NCI-H524 (cell line): ENCODE measurements at regions not wholly inside any gene's neighbourhood (a gene's known extent, or its start where the extent isn't known, plus 50 kb on each side); places are given as distances from the start of the nearest gene placed in this dataset.

Experiments used
- DNase-seq, 2 experiments: peaks; one replicate each; lab custom pipeline; 2025; lab: John Stamatoyannopoulos, UW

DNA sequence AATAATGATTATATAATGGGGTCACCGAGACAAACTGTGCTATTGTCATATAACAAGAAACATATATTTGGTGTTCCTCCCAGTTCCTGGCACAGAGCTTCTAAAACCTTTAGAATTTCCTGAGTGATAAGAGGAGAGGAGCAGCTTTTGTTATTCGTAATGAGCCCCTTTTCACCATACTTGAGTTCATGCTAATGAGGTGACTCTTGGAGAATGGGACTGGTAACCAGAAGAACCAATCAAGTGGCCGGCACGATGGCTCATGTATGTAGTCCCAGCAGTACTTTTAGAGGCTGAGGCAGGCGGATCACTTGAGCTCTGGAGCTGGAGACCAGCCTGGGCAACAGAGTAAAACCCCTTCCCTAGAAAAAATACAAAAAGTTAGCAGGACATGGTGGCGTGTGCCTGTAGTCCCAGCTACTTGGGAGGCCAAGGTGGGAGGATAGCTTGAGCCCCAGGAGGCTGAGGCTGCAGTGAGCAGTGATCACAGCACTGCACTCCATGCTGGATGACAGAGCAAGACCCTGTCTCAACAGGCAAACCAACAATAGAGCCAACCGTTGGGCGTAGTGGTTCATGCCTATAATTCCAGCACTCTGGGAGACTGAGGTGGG, 62.7 kb upstream of the FTH1 start:
- no peak for DNase-seq

DNA sequence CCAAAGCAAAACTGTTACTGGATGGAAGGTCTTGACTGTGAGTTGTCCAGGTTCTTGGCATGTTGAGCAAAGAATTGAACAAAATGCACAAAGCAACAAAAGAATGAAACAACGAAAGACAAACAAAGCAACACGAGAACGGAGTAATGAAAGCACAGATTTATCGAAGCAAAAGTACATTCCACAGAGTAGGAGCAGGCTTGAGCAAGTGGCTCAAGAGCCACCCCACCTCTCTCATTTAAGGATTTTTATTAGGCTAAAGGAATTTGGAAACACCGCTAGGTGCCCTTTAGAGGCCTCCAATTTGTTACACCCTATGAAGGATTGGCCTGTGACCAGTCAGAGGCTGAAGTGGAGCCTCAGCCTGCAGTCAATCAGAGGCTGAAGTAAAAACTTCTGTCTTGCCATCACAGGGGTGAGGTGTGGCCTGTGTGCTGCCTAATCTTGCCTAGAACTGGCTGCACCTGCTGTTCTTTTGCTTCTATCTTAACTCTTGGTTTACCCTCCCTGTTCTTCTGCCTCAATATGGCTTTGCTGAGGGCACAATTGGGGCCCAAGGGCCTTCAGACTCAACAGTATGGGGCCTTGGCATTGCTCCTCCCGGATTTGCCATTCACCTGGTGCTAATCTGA, 59.4 kb upstream of the FTH1 start:
- DNase-seq: no peak

DNA sequence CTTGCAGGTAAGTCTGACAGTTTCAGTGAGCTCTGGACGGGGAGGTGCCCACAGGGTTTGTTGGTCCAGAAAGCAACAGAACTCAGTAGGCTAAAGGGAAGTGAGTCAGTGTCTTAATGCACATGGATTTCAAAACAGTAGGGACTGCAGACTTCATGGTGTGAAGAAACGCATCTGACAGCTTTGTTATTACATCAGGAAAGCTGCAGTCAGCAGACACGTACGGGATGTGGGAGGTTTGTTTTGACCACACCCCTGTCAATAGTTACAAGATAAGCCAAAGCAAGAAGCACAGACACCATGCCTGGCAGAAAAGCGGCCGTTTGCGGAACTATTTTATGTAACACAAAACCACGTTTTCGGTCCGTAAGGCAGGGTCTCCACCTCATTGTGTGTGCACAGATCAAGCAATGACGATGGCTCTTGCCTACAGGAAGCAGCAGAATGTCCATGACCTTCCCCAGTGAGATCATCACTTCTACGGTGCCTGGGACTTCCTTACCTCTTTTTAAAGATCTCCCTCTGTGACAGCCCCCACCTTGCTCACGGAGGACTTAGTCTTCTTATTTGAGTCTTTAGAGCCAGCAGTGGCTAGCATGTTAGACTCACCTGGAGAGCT, 58.2 kb upstream of the FTH1 start:
- no peak for DNase-seq

DNA sequence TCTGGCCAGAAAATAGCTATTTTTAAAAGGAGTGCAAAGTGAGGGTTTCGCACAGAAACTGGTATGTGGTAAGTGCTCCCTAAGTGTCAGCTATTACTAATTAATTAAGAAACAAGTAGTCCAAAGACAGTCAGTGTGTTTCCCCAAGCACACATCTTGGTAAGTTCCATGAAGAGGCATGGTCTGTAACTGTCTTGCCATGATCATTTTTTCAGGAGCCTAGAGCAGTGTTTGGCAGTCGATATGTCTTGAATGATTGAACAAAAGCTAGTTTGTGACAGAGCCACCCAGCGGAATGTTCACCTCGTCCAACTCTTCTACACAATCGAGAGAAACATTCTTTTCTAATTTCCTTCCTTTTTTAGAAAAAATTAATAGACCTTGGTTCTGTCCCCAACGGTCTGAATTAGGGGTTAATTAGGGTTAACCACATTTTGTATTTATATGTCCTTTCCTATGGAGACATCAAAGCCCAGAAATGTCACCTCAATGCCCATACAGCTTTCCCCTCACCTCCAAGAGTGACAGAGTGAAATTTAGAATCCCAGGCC, 57.6 kb upstream of the FTH1 start:
- DNase-seq: no peak

DNA sequence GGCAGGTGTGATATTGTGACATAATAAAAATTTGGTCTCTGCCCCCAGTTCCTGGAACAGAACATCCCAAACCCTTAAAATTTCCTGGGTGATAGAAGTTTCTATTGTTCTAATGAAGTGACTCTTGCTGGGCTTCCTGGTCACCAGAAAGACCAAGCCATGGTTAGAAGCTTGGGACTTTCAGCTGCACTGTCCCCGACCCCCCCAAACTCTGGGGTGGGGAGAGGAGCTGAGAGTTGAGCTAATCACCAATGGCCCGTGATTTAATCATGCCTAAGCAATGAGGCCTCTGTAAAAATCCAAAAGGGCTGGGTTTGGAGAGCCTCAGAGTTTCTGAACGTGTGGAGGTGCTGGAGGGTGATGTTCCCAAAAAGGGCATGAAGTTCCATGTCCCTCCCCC, 54.8 kb upstream of the FTH1 start:
- no peak for DNase-seq

DNA sequence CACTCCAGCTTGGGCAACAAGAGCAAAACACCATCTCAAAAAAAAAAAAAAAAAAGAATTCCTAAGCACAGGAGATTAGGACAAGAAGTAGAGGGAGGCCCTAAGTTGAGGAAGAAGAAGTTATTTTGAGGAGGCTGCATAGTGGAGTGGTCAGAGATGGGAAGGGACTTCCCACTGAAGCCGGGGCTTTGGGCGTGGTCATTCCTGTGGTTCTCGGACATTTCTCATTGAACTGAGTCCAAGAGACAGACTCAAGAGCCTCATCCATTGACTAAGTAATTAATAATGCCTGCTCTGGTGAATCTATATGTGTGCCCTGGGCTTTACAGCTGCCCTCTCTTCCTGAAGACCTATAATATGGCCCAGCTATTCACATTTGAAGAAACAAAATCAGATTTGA, 53.2 kb upstream of the FTH1 start:
- no peak for DNase-seq

DNA sequence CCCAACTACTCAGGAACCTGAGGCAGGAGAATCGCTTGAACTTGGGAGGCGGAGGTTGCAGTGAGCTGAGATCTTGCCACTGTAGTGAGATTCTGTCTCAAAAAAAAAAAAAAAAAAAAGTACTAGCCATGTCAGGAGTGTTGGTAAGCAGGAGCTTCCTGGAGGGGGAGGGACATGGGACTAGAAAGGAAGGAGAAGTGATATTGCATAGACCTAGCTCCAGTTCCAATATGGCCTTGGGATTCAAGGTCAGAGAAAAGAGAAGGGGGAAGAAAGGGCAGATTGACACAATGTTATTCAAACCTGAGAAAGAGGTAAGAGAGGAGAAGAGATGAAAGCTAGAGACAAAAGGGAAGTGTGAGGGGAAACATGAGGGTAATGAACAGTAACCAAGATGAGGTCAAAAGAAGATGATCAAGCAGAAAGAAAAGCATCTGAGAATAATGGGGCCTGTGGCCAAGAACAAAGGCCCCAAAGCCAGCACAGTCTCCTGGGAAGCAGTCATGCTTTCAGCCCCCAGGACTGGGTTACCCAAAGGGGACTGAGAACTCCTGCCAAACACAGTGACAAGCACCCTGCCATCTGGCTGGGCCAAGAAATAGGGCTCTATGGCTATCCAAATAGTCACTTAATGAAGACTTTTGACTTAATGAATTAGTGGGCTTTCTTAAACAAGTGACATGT, 51.7 kb upstream of the FTH1 start:
- no peak for DNase-seq

DNA sequence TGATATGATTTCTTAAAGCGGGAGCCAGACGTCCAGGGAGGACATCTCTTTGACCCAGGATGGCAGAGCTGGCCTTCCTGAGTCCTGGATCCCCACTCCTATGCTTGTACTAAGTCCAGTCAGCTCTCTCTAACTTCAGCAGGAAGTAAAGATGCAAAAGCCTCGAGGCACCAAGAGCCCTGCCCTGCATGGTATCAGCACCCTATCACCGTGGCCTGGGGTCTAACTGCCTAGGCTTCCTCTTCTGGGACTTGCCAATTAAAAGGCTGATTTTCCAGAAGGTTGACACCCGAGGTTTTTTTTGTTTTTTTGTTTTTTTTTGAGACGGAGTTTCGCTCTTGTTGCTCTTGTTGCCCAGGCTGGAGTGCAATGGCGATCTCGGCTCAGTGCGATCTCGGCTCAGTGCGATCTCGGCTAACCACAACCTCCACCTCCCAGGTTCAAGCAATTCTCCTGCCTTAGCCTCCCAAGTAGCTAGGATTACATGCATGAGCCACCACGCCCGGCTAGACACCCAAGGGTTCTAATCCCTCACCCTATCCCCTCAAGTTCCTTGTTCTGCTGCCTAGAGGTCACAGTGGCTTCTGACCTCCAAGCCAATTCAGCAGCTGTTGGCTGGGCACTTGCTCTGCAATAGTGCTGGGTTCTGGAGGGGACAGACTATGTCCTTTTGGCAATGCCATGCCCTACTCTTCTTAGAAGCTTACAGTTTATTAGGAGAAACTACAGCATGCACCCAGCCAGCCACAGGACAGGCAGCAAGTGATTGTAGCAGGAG, 50.6 kb upstream of the FTH1 start:
- no peak for DNase-seq
